Islet precursor cell (in vitro differentiated cells): ENCODE measurements at regions not wholly inside any gene's neighbourhood (a gene's known extent, or its start where the extent isn't known, plus 50 kb on each side); places are given as distances from the start of the nearest gene placed in this dataset.

ENCODE experiments used
- DNase-seq: peaks from one replicate; pipeline ENCODE4 v3.0.0-alpha.2; 2018

GRCh38 chr3:36201546-36201945 lies 178.8 kb upstream of the STAC start:
- no peak for DNase-seq

GRCh38 chr3:36206956-36207580 lies 173.2 kb upstream of the STAC start:
- no peak for DNase-seq

- no peak for DNase-seq
Observed at GRCh38 chr3:36210840-36211651, 169.3 kb upstream of the STAC start.

- no peak for DNase-seq
Observed at GRCh38 chr3:36211652-36211999, 168.7 kb upstream of the STAC start.

GRCh38 chr3:36212251-36212650 lies 168.1 kb upstream of the STAC start:
- no peak for DNase-seq

GRCh38 chr3:36214460-36214859 lies 165.8 kb upstream of the STAC start:
- no peak for DNase-seq

GRCh38 chr3:36215241-36215640 lies 165.1 kb upstream of the STAC start:
- no peak for DNase-seq

- no peak for DNase-seq
Observed at GRCh38 chr3:36219398-36219797, 160.9 kb upstream of the STAC start.

- no peak for DNase-seq
Observed at GRCh38 chr3:36220173-36220572, 160.1 kb upstream of the STAC start.

- no peak for DNase-seq
Observed at GRCh38 chr3:36221975-36222374, 158.3 kb upstream of the STAC start.

GRCh38 chr3:36227980-36228379 lies 152.3 kb upstream of the STAC start:
- peak; percentile 53 for DNase-seq

GRCh38 chr3:36229496-36229895 lies 150.8 kb upstream of the STAC start:
- DNase-seq: no peak

- DNase-seq: no peak
Observed at GRCh38 chr3:36232797-36233489, 147.4 kb upstream of the STAC start.

- no peak for DNase-seq
Observed at GRCh38 chr3:36244728-36245127, 135.6 kb upstream of the STAC start.

- no peak for DNase-seq
Observed at GRCh38 chr3:36248374-36248773, 131.9 kb upstream of the STAC start.

- no peak for DNase-seq
Observed at GRCh38 chr3:36250191-36250590, 130.1 kb upstream of the STAC start.

- no peak for DNase-seq
Observed at GRCh38 chr3:36257158-36257852, 123.0 kb upstream of the STAC start.

- no peak for DNase-seq
Observed at GRCh38 chr3:36258421-36258820, 121.9 kb upstream of the STAC start.

- no peak for DNase-seq
Observed at GRCh38 chr3:36259580-36259979, 120.7 kb upstream of the STAC start.

GRCh38 chr3:36269274-36269673 lies 111.0 kb upstream of the STAC start:
- no peak for DNase-seq

- DNase-seq: no peak
Observed at GRCh38 chr3:36282766-36283165, 97.5 kb upstream of the STAC start.

GRCh38 chr3:36295296-36295695 lies 85.0 kb upstream of the STAC start:
- no peak for DNase-seq

- DNase-seq: no peak
Observed at GRCh38 chr3:36297195-36297594, 83.1 kb upstream of the STAC start.

- DNase-seq: no peak
Observed at GRCh38 chr3:36298188-36298587, 82.1 kb upstream of the STAC start.
